H9 (cell line): ENCODE measurements at regions not wholly inside any gene's neighbourhood (a gene's known extent, or its start where the extent isn't known, plus 50 kb on each side); places are given as distances from the start of the nearest gene placed in this dataset.

ENCODE experiments used
- DNase-seq: peaks from one replicate; pipeline ENCODE4 v3.0.0-alpha.2; 2017
- H2AFZ ChIP-seq: one replicate; pipeline ENCODE4 v1.6.1; 2013; ENCODE audit warnings: mild to moderate bottlenecking, low read length, control low read depth, moderate library complexity
- H2AK5ac ChIP-seq: 2 replicates; pipeline ENCODE4 v1.6.1; 2013; ENCODE audit warnings: low read length, control low read depth, mixed read lengths; ENCODE audit not compliant: insufficient read length
- H2BK120ac ChIP-seq: one replicate; pipeline ENCODE4 v1.6.1; 2013; ENCODE audit warnings: low read depth, mild to moderate bottlenecking, low read length, control low read depth, inconsistent platforms; ENCODE audit not compliant: poor library complexity, severe bottlenecking
- H2BK12ac ChIP-seq: 2 replicates; pipeline ENCODE4 v1.6.1; 2013; ENCODE audit warnings: low read length, control low read depth, mixed read lengths, low read depth; ENCODE audit not compliant: insufficient read length
- H2BK15ac ChIP-seq: 2 replicates; pipeline ENCODE4 v1.6.1; 2013; ENCODE audit warnings: low read depth, low read length, control low read depth
- H2BK20ac ChIP-seq: one replicate; pipeline ENCODE4 v1.6.1; 2013; ENCODE audit warnings: low read depth, mild to moderate bottlenecking, low read length, control low read depth, inconsistent platforms; ENCODE audit not compliant: poor library complexity, severe bottlenecking
- H2BK5ac ChIP-seq: 2 replicates; pipeline ENCODE4 v1.6.1; 2013; ENCODE audit warnings: low read length, control low read depth, mixed read lengths; ENCODE audit not compliant: insufficient read length
- H3K14ac ChIP-seq: 2 replicates; pipeline ENCODE4 v1.6.1; 2013; ENCODE audit warnings: low read length, control low read depth; ENCODE audit not compliant: insufficient read depth
- H3K18ac ChIP-seq: 2 replicates; pipeline ENCODE4 v1.6.1; 2013; ENCODE audit warnings: low read depth, mild to moderate bottlenecking, mixed read lengths, low read length, control low read depth; ENCODE audit not compliant: insufficient read length
- H3K23ac ChIP-seq: 2 replicates; pipeline ENCODE4 v1.6.1; 2013; ENCODE audit warnings: low read length, control low read depth, mixed read lengths, low read depth; ENCODE audit not compliant: insufficient read length
- H3K23me2 ChIP-seq: 2 replicates; pipeline ENCODE4 v1.6.1; 2013; ENCODE audit warnings: low read depth, mild to moderate bottlenecking, mixed read lengths, low read length, control low read depth; ENCODE audit not compliant: insufficient read length, poor library complexity, severe bottlenecking
- H3K27ac ChIP-seq: 2 replicates; pipeline ENCODE4 v1.5.1; 2013; ENCODE audit warnings: low read length, control low read depth, mixed read lengths, low read depth; ENCODE audit not compliant: insufficient read length
- H3K27me3 ChIP-seq: 2 replicates; pipeline ENCODE4 v1.6.1; 2013; ENCODE audit warnings: low read length, control low read depth, inconsistent platforms; ENCODE audit not compliant: insufficient read depth
- H3K4ac ChIP-seq: 2 replicates; pipeline ENCODE4 v1.6.1; 2013; ENCODE audit warnings: low read depth, mild to moderate bottlenecking, control low read depth, inconsistent platforms, low read length, moderate library complexity
- H3K4me1 ChIP-seq: 2 replicates; pipeline ENCODE4 v1.6.1; 2013; ENCODE audit warnings: low read length, control low read depth, inconsistent platforms; ENCODE audit not compliant: insufficient read depth
- H3K4me2 ChIP-seq: 2 replicates; pipeline ENCODE4 v1.6.1; 2013; ENCODE audit warnings: low read length, control low read depth, mixed read lengths; ENCODE audit not compliant: insufficient read length, insufficient read depth
- H3K56ac ChIP-seq: 2 replicates; pipeline ENCODE4 v1.6.1; 2013; ENCODE audit warnings: low read depth, mild to moderate bottlenecking, mixed read lengths, low read length, control low read depth; ENCODE audit not compliant: insufficient read length
- H3K79me1 ChIP-seq: 2 replicates; pipeline ENCODE4 v1.6.1; 2013; ENCODE audit warnings: low read depth, mild to moderate bottlenecking, moderate library complexity, low read length, control low read depth, inconsistent platforms; ENCODE audit not compliant: insufficient read depth, poor library complexity, severe bottlenecking
- H3K79me2 ChIP-seq: 2 replicates; pipeline ENCODE4 v1.6.1; 2013; ENCODE audit warnings: low read length, control low read depth, inconsistent platforms; ENCODE audit not compliant: insufficient read depth
- H3K9ac ChIP-seq: 2 replicates; pipeline ENCODE4 v1.6.1; 2013; ENCODE audit warnings: low read length, control low read depth, mixed read lengths; ENCODE audit not compliant: insufficient read length; ENCODE audit errors: extremely low read depth
- H3K9me3 ChIP-seq: one replicate; pipeline ENCODE4 v1.6.1; 2013; ENCODE audit warnings: low read depth, low read length, inconsistent platforms; ENCODE audit not compliant: control insufficient read depth
- H3T11ph ChIP-seq: one replicate; pipeline ENCODE4 v1.6.1; 2013; ENCODE audit warnings: mild to moderate bottlenecking, low read length, control low read depth, inconsistent platforms
- H4K20me1 ChIP-seq: one replicate; pipeline ENCODE4 v1.6.1; 2013; ENCODE audit not compliant: control insufficient read depth, insufficient read length, insufficient read depth
- H4K5ac ChIP-seq: 2 replicates; pipeline ENCODE4 v1.6.1; 2013; ENCODE audit warnings: low read depth, mild to moderate bottlenecking, mixed read lengths, low read length, control low read depth; ENCODE audit not compliant: insufficient read length
- H4K8ac ChIP-seq: replicated peaks from 2 replicates; pipeline ENCODE4 v1.6.1; 2013; ENCODE audit warnings: low read length, control low read depth, mixed read lengths, low read depth; ENCODE audit not compliant: insufficient read length
- H4K91ac ChIP-seq: 2 replicates; pipeline ENCODE4 v1.6.1; 2013; ENCODE audit warnings: low read depth, mild to moderate bottlenecking, moderate library complexity, mixed read lengths, low read length, control low read depth; ENCODE audit not compliant: insufficient read length
- H3K27ac Mint-ChIP-seq, 3 experiments: 2 replicates in 2 of 3; 3 replicates in 1 of 3; pipeline ENCODE4 v1.8.0; 2020 to 2021; ENCODE audit warnings: mixed read lengths in 3 of 3, mild to moderate bottlenecking in 1 of 3, moderate library complexity in 1 of 3
- H3K27me3 Mint-ChIP-seq: 2 replicates; pipeline ENCODE4 v1.8.0; 2021; ENCODE audit warnings: low read depth, mild to moderate bottlenecking, moderate library complexity, mixed read lengths
- H3K36me3 Mint-ChIP-seq, 3 experiments: 2 replicates in 2 of 3; 3 replicates in 1 of 3; pipeline ENCODE4 v1.8.0; 2020 to 2021; ENCODE audit warnings: low read depth in 3 of 3, mixed read lengths in 3 of 3; ENCODE audit not compliant: insufficient read depth in 1 of 3
- H3K4me1 Mint-ChIP-seq, 2 experiments: 2 replicates each; pipeline ENCODE4 v1.8.0; 2020; ENCODE audit warnings: mixed read lengths in 2 of 2
- H3K4me3 Mint-ChIP-seq, 2 experiments: 2 replicates in 1 of 2; 3 replicates in 1 of 2; pipeline ENCODE4 v1.8.0; 2020 to 2021; ENCODE audit warnings: mild to moderate bottlenecking in 2 of 2, mixed read lengths in 2 of 2, moderate library complexity in 1 of 2
- H3K9me3 Mint-ChIP-seq, 2 experiments: 2 replicates in 1 of 2; 3 replicates in 1 of 2; pipeline ENCODE4 v1.8.0; 2020; ENCODE audit warnings: mild to moderate bottlenecking in 2 of 2, mixed read lengths in 2 of 2, moderate library complexity in 1 of 2
- WGBS: extraction: QIAGEN DNeasy Blood & Tissue Kit; methylation state at CpG from one replicate; pipeline ENCODE4 v1.1.7; 2013; ENCODE audit warnings: missing lambda C conversion rate, low lambda C conversion rate, mixed read lengths; ENCODE audit not compliant: insufficient read length; ENCODE audit errors: extremely low coverage; 5-methylcytosine and 5-hydroxymethylcytosine counted together
- TF ChIP-seq, protein P1 (sequence below): fragments of 200-600 bp; sonication (generic); conservative IDR thresholded peaks from 3 replicates; pipeline ENCODE4 v1.8.0; 2021; ENCODE audit warnings: antibody characterized with exemption, mild to moderate bottlenecking

DNA sequence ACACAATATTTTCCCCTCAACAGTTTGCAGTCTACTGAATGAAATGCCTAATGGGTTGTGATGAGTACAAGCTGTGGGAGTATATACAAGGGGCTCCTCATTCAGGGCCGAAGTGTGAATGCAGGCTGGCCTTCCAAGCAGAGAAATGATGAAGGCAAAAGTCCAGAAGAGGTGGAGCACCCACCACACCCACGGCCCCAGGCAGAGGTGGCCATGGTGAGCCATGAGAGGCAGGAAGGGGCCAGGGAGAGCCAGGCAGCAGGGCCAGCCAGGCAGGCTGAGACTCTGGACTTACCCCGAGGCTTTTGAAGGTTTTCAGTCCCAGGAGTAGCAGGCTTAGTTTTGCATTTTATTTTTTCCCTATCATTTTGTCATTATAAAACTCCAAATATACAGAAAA is 218.1 kb downstream of the AUH start:
- H4K91ac ChIP-seq, result no peak overlapping the region

More for the DNA sequence above, 218.1 kb downstream of the AUH start:
- Mint-ChIP-seq H3K9me3 (peaks cover 2 to 16% of the 10 kb centered on the region in 2 experiments; a peak in 4 of 5 replicates), H3K27me3 (peaks cover 7% of the 10 kb centered on the region), H3K4me1 (peaks cover 38 to 43% of the 10 kb centered on the region in 2 experiments), H3K4me3 (no peak overlapping the region), H3K27ac (no peak overlapping the region), H3K36me3 (peaks cover 0 to 16% (median 5%) of the 10 kb centered on the region in 3 experiments; a peak in 5 of 7 replicates)
- Histone ChIP-seq H3T11ph (no peak overlapping the region), H3K23ac (no peak overlapping the region), H4K5ac (no peak overlapping the region), H2BK20ac (no peak overlapping the region), H3K23me2 (no peaks in the 10 kb centered on the region), H3K79me2 (no peaks in the 10 kb centered on the region), H3K79me1 (no peaks in the 10 kb centered on the region), H3K27ac (no peak overlapping the region), H3K4me1 (no peaks in the 10 kb centered on the region), H2AFZ (no peak overlapping the region), H3K27me3 (no peaks in the 10 kb centered on the region), H3K4ac (no peak overlapping the region), H3K18ac (no peak overlapping the region), H3K56ac (no peak overlapping the region), H2BK5ac (no peak overlapping the region), H2BK12ac (no peak overlapping the region), H4K20me1 (no peaks in the 10 kb centered on the region), H3K14ac (no peak overlapping the region), H2BK15ac (no peak overlapping the region), H3K9ac (no peak overlapping the region), H2AK5ac (no peak overlapping the region), H3K4me2 (no peak overlapping the region), H4K8ac (no peak overlapping the region), H2BK120ac (no peak overlapping the region), H3K9me3 (peaks cover 2% of the 10 kb centered on the region)
- WGBS, result no CpG with 5 or more reads among the region's 3 CpGs
- TF ChIP-seq, protein P1, sequence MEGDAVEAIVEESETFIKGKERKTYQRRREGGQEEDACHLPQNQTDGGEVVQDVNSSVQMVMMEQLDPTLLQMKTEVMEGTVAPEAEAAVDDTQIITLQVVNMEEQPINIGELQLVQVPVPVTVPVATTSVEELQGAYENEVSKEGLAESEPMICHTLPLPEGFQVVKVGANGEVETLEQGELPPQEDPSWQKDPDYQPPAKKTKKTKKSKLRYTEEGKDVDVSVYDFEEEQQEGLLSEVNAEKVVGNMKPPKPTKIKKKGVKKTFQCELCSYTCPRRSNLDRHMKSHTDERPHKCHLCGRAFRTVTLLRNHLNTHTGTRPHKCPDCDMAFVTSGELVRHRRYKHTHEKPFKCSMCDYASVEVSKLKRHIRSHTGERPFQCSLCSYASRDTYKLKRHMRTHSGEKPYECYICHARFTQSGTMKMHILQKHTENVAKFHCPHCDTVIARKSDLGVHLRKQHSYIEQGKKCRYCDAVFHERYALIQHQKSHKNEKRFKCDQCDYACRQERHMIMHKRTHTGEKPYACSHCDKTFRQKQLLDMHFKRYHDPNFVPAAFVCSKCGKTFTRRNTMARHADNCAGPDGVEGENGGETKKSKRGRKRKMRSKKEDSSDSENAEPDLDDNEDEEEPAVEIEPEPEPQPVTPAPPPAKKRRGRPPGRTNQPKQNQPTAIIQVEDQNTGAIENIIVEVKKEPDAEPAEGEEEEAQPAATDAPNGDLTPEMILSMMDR, result no peak
- no peak for DNase-seq
